BLaER1 (cell line): ENCODE measurements at regions not wholly inside any gene's neighbourhood (a gene's known extent, or its start where the extent isn't known, plus 50 kb on each side); places are given as distances from the start of the nearest gene placed in this dataset.
"Not testable (repeated sequence)": the region's sequence is repeated elsewhere in the genome, so short reads cannot be mapped to it uniquely, and the experiment has no call there.

ENCODE experiments used
- H3K27ac ChIP-seq: shearing (Covaris generic); formaldehyde crosslinking; 2 replicates; pipeline ENCODE4 v1.8.1; 2022
- H3K27me3 ChIP-seq: shearing (Covaris generic); formaldehyde crosslinking; 2 replicates; pipeline ENCODE4 v1.8.1; 2022
- H3K36me3 ChIP-seq: shearing (Covaris generic); formaldehyde crosslinking; 2 replicates; pipeline ENCODE4 v1.8.1; 2022
- H3K4me1 ChIP-seq: shearing (Covaris generic); formaldehyde crosslinking; 2 replicates; pipeline ENCODE4 v1.8.1; 2022
- H3K4me2 ChIP-seq: shearing (Covaris generic); formaldehyde crosslinking; 2 replicates; pipeline ENCODE4 v1.8.1; 2022
- H3K4me3 ChIP-seq: shearing (Covaris generic); formaldehyde crosslinking; 2 replicates; pipeline ENCODE4 v1.8.1; 2022
- H3K9ac ChIP-seq: shearing (Covaris generic); formaldehyde crosslinking; 2 replicates; pipeline ENCODE4 v1.8.1; 2022
- H3K9me3 ChIP-seq: shearing (Covaris generic); formaldehyde crosslinking; 2 replicates; pipeline ENCODE4 v1.8.1; 2022
- H4K20me1 ChIP-seq: shearing (Covaris generic); formaldehyde crosslinking; 2 replicates; pipeline ENCODE4 v1.8.1; 2022
- Cebpa-rat ChIP-seq: shearing (Covaris generic); IDR thresholded peaks from 2 replicates; pipeline ENCODE4 v1.8.1; 2022

DNA sequence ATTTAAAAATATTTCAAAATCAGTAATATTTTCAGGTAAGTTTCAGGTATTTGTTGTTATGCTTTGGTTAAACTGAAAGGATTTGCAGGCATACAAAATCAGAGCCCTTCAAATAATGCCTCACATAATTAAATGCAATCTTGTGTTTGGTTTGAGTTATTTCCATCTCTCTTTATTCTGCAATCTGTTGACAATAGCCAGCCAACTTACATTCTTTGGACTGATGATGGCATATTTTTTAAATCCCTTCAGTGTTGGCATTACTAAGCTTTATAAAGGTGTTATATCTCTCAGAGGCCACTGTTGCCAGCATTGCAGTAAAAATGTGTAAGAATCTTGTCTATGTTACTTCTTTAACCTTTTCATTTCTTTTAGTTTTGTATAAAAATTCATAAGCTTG lies 257.2 kb upstream of the RFC3 start:
- H3K27ac ChIP-seq: no peak overlapping the region
- H3K9ac ChIP-seq: no peak overlapping the region
- no peak overlapping the region for H3K4me3 ChIP-seq
- no peak overlapping the region for H3K4me2 ChIP-seq
- no peaks in the 10 kb centered on the region for H3K9me3 ChIP-seq
- no peaks in the 10 kb centered on the region for H3K27me3 ChIP-seq
- no peaks in the 10 kb centered on the region for H4K20me1 ChIP-seq
- no peaks in the 10 kb centered on the region for H3K4me1 ChIP-seq
- TF ChIP-seq Cebpa-rat: no peak
- H3K36me3 ChIP-seq: no peaks in the 10 kb centered on the region

DNA sequence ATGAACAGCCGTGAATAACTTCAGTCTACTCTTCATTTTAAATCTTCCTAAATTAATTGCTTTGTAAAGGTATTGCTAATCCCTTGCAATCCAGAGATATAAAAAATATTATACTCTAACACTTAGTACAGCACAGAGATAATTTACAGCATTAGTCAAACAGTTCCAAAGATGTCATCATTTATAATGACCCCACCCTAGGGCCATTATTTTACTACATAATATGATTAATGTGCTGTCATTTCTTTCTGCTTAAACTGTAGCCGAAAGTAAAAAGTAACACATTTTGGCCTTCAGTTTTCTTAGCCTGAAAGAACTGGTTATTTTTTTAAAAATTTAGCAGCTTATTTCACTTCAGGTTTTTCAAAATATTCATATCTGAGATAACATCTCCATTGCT lies 256.3 kb upstream of the RFC3 start:
- Histone ChIP-seq H3K36me3 (no peaks in the 10 kb centered on the region), H3K9me3 (no peaks in the 10 kb centered on the region), H3K4me3 (no peak overlapping the region), H3K4me1 (no peaks in the 10 kb centered on the region), H3K27me3 (no peaks in the 10 kb centered on the region), H3K4me2 (no peak overlapping the region), H4K20me1 (no peaks in the 10 kb centered on the region), H3K27ac (no peak overlapping the region), H3K9ac (no peak overlapping the region)
- TF ChIP-seq Cebpa-rat: no peak

DNA sequence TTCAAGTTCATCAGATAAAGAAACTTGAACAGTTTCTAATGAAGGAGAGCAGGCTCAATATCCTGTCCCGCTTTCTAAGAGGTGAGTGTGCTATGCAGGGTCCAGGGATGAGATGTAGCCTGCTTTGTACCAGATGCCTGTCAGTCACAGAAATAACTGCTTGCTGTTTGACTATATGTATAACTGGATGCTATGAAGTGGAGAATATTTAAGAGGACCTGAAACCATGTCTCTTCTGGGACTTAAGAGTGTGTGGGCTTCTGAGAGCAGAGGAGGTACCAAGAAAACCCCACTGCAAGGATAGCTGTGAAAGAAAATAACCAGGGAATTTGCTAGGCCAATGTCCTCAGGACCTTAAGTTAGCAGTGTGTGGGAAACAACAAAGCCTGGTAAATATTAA lies 246.3 kb upstream of the RFC3 start:
- Histone ChIP-seq H3K4me3 (no peak overlapping the region), H3K9me3 (no peaks in the 10 kb centered on the region), H3K27me3 (no peaks in the 10 kb centered on the region), H3K9ac (no peak overlapping the region), H4K20me1 (no peaks in the 10 kb centered on the region), H3K4me1 (no peaks in the 10 kb centered on the region), H3K36me3 (no peaks in the 10 kb centered on the region), H3K27ac (no peak overlapping the region), H3K4me2 (no peak overlapping the region)
- no peak for TF ChIP-seq Cebpa-rat

DNA sequence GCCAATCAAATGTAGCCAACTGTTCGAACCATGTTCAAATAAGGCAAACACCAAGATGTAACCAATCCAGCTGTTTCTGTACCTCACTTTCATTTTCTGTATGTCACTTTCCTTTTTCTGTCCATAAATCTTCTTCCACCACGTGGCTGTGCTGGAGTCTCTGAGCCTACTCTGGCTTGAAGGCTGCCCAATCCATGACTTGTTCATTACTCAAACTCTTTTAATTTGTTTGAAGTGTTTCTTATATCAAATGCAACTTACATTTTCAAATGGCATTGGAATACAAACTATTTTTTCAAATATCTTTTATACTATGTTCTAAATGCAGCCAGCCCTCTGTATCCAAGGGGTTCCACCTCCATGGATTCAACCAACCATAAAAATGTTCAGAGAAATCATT lies 245.6 kb upstream of the RFC3 start:
- H3K27ac ChIP-seq, H3K27me3 ChIP-seq, H3K4me2 ChIP-seq: not testable (repeated sequence)

DNA sequence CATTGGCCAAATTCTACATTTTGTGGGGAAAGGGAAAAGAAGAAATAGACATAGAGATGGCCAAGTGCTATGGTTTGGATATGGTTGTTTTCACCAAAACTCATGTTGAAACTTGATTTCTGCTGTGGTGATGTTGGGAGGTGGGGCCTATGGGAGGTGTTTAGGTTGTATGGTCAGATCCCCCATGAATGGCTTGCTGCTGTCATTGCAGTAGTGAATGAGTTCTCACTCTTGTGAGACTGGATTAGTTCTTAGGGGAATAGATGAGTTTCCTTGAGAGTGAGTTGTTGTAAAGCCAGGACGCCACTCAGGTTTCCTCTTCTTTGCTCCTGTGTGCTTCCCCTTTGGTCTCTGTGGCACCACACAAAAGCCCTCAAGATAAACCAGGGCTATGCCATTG lies 242.6 kb upstream of the RFC3 start:
- Histone ChIP-seq H3K27ac (no peak overlapping the region), H3K4me1 (no peaks in the 10 kb centered on the region), H4K20me1 (no peaks in the 10 kb centered on the region), H3K9ac (no peak overlapping the region), H3K4me3 (no peak overlapping the region), H3K4me2 (no peak overlapping the region), H3K27me3 (no peaks in the 10 kb centered on the region), H3K9me3 (no peaks in the 10 kb centered on the region), H3K36me3 (no peaks in the 10 kb centered on the region)
- TF ChIP-seq Cebpa-rat: no peak

More for the DNA sequence above, 245.6 kb upstream of the RFC3 start:
- not testable (repeated sequence) for H3K9ac ChIP-seq, H3K9me3 ChIP-seq, H3K4me1 ChIP-seq, H4K20me1 ChIP-seq, H3K4me3 ChIP-seq, H3K36me3 ChIP-seq

DNA sequence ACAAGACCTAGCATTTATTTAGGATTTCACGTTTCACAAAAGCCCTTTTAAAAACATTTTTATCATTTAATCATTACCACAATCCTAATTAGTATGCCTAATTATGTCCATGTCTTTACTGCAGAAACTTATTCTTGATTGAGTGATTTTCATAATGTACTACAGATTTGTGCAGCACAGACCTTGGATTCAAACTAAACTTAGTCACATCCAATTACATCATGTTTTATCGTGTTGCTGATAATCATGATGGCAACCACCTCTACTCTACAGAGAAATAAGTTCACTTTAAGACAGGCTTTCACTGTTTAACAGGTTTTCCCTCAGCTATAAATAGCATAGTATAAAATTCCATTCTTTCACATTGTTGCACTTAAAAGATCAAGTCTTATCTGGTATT lies 240.9 kb upstream of the RFC3 start:
- no peaks in the 10 kb centered on the region for H3K36me3 ChIP-seq
- no peaks in the 10 kb centered on the region for H3K4me1 ChIP-seq
- H3K9ac ChIP-seq: no peak overlapping the region
- no peak for TF ChIP-seq Cebpa-rat
- H3K27ac ChIP-seq: no peak overlapping the region
- no peaks in the 10 kb centered on the region for H3K9me3 ChIP-seq
- H3K27me3 ChIP-seq: no peaks in the 10 kb centered on the region
- no peak overlapping the region for H3K4me2 ChIP-seq
- H4K20me1 ChIP-seq: no peaks in the 10 kb centered on the region
- no peak overlapping the region for H3K4me3 ChIP-seq

DNA sequence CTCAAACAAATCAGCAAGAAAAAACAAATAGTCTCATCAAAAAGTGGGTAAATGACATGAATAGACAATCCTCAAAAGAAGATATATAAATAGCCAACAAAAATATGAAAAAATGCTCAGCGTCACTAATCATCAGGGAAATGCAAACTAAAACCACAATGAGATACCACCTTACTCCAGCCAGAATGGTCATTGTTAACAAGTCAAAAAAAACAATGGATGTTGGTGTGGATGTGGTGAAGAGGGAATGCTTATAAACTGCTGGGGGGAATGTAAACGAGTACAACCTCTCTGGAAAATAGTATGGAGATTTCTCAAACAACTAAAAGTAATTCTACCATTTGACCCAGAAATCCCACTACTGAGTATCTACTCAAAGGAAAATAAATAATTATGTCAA lies 239.2 kb upstream of the RFC3 start:
- Histone ChIP-seq H3K4me2 (no peak overlapping the region), H3K9ac (no peak overlapping the region), H3K27ac (no peak overlapping the region), H3K27me3 (no peaks in the 10 kb centered on the region), H3K9me3 (no peaks in the 10 kb centered on the region), H4K20me1 (no peaks in the 10 kb centered on the region), H3K36me3 (no peaks in the 10 kb centered on the region), H3K4me3 (no peak overlapping the region), H3K4me1 (no peaks in the 10 kb centered on the region)
- no peak for TF ChIP-seq Cebpa-rat

DNA sequence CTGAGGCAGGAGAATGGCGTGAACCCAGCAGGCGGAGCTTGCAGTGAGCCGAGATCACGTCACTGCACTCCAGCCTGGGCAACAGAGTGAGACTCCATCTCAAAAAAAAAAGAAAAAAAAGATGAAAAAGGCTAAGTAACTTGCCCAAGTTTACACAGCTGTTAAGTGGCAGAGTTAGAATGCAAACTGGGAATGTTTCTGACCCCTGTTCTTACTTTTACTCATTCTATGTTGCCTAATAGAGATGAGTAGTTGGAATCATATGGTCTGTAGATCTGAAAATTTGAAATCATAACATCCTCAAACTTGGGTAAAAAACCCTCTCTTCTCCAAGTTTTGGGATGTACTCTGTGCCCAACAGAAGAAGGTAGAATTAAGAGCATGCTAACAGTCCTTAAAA lies 235.8 kb upstream of the RFC3 start:
- Histone ChIP-seq H3K36me3 (no peaks in the 10 kb centered on the region), H3K4me2 (no peak overlapping the region), H3K9me3 (no peaks in the 10 kb centered on the region), H3K27ac (no peak overlapping the region), H3K4me3 (no peak overlapping the region), H3K27me3 (no peaks in the 10 kb centered on the region), H3K4me1 (no peaks in the 10 kb centered on the region), H4K20me1 (no peaks in the 10 kb centered on the region), H3K9ac (no peak overlapping the region)
- TF ChIP-seq Cebpa-rat: no peak

DNA sequence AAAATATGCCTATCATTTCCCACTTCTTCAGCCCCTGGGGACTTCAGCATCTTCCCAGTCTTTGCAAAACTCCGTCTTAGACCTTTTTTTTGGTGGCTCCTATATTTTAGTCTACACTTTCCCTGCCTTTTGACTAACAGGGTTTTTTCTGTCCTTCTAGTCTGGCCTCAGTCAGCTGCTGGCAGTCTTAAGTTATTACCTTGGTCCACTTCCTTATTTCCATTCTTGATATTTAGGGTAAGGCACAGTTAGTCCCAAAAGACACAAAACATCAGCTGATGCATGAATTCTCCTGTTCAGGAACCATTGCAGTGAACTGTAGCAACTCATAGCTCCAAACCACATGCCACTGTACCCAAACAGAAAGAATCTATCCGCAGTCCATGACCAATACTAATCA lies 234.6 kb upstream of the RFC3 start:
- no peaks in the 10 kb centered on the region for H4K20me1 ChIP-seq
- no peak for TF ChIP-seq Cebpa-rat
- H3K27me3 ChIP-seq: no peaks in the 10 kb centered on the region
- no peak overlapping the region for H3K4me3 ChIP-seq
- H3K4me1 ChIP-seq: no peaks in the 10 kb centered on the region
- H3K36me3 ChIP-seq: no peaks in the 10 kb centered on the region
- H3K4me2 ChIP-seq: no peak overlapping the region
- no peak overlapping the region for H3K27ac ChIP-seq
- no peaks in the 10 kb centered on the region for H3K9me3 ChIP-seq
- no peak overlapping the region for H3K9ac ChIP-seq

DNA sequence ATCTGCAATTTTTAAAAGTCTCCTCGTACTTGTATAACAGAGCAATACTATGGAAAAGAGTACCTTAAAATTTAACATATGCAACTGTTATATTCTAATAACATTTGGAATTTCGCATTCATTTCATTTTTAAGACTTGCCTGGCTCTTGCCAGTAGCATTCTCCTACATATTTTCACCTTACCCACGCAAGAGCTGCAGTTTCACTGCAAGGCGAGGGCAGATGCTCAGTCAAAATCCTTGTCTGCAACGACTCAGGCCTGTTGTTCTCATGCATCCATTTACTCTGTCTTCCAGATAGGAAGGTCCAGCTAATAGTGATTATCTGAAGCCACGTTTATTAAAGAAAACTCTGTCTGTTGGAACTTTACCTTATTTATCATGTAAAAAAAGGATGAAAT lies 227.0 kb upstream of the RFC3 start:
- no peak overlapping the region for H3K27ac ChIP-seq
- no peak for TF ChIP-seq Cebpa-rat

DNA sequence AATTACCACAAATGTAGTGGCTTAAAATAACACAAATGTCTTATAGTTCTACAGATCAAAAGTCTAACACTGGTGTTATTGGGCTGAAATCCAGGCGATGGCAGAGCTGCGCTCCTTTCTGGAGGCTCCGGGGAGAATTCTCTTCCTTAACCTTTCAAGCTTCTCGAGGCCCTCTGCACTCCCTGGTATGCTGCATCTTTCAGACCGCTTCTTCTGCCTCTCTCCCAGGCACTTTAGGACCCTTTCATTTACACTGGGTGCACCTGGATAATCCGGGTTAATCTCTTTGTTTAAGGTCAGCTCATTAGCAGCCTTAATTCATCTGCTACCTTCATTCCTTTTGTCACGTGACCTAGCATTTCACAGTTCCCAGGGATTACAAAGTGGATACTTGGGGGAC lies 211.3 kb upstream of the RFC3 start:
- Histone ChIP-seq H3K27me3 (no peaks in the 10 kb centered on the region), H3K27ac (no peak overlapping the region), H3K36me3 (no peaks in the 10 kb centered on the region), H3K4me1 (no peaks in the 10 kb centered on the region), H3K4me3 (no peak overlapping the region), H3K9me3 (peaks cover 8% of the 10 kb centered on the region), H3K4me2 (no peak overlapping the region), H4K20me1 (no peaks in the 10 kb centered on the region), H3K9ac (no peak overlapping the region)
- no peak for TF ChIP-seq Cebpa-rat

More for the DNA sequence above, 227.0 kb upstream of the RFC3 start:
- no peaks in the 10 kb centered on the region for H3K36me3 ChIP-seq
- H3K4me2 ChIP-seq: no peak overlapping the region
- H3K4me1 ChIP-seq: no peaks in the 10 kb centered on the region
- H3K9me3 ChIP-seq: no peaks in the 10 kb centered on the region
- H3K9ac ChIP-seq: no peak overlapping the region
- H3K27me3 ChIP-seq: no peaks in the 10 kb centered on the region
- H4K20me1 ChIP-seq: no peaks in the 10 kb centered on the region
- H3K4me3 ChIP-seq: no peak overlapping the region
